Progenitor cell of endocrine pancreas (in vitro differentiated cells): ENCODE measurements at regions not wholly inside any gene's neighbourhood (a gene's known extent, or its start where the extent isn't known, plus 50 kb on each side); places are given as distances from the start of the nearest gene placed in this dataset.

Experiments used
- DNase-seq: peaks from one replicate; pipeline ENCODE4 v3.0.0; 2021; ENCODE audit warnings: low spot score; ENCODE audit not compliant: unreplicated experiment
- H3K27ac Mint-ChIP-seq: 2 replicates; pipeline ENCODE4 v1.8.0; 2021; ENCODE audit warnings: mild to moderate bottlenecking, moderate library complexity, mixed read lengths
- H3K27me3 Mint-ChIP-seq: 2 replicates; pipeline ENCODE4 v1.8.0; 2021; ENCODE audit warnings: mixed read lengths
- H3K36me3 Mint-ChIP-seq: 2 replicates; pipeline ENCODE4 v1.8.0; 2022; ENCODE audit warnings: mixed read lengths; ENCODE audit not compliant: insufficient read depth
- H3K4me1 Mint-ChIP-seq: 2 replicates; pipeline ENCODE4 v1.8.0; 2021; ENCODE audit warnings: low read depth, mixed read lengths
- H3K4me3 Mint-ChIP-seq: 2 replicates; pipeline ENCODE4 v1.8.0; 2021; ENCODE audit warnings: low read depth, mild to moderate bottlenecking, moderate library complexity, mixed read lengths
- H3K9me3 Mint-ChIP-seq: 2 replicates; pipeline ENCODE4 v1.8.0; 2021; ENCODE audit warnings: low read depth, mixed read lengths
- TF ChIP-seq, protein P1 (sequence below): fragments of 200-600 bp; sonication (generic); IDR thresholded peaks from one replicate; pipeline ENCODE4 v1.5.0; 2021; ENCODE audit warnings: antibody characterized with exemption, mild to moderate bottlenecking; ENCODE audit not compliant: unreplicated experiment

DNA sequence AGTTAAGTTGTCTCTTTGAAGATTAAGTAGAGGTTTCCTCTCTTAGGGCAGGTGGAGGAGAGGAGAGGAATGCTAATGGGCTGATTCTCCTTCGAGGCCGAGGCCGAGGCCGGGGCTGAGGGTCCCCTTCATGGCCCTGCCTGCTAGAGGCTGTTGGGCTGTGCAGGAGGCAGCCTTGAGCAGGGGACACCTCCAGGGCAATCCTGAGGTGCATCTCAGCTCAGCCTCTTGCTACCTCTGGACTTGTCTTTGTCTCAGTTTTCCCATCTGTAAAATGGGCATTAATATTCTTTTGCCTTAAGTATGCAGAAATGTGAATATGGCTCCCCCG lies 97.7 kb upstream of the PRR20G start:
- Mint-ChIP-seq H3K27me3 (peaks cover 28% of the 10 kb centered on the region), H3K36me3 (no peaks in the 10 kb centered on the region), H3K27ac (no peak overlapping the region), H3K9me3 (peaks cover 6% of the 10 kb centered on the region), H3K4me1 (no peaks in the 10 kb centered on the region), H3K4me3 (no peak overlapping the region)
- TF ChIP-seq, protein P1, sequence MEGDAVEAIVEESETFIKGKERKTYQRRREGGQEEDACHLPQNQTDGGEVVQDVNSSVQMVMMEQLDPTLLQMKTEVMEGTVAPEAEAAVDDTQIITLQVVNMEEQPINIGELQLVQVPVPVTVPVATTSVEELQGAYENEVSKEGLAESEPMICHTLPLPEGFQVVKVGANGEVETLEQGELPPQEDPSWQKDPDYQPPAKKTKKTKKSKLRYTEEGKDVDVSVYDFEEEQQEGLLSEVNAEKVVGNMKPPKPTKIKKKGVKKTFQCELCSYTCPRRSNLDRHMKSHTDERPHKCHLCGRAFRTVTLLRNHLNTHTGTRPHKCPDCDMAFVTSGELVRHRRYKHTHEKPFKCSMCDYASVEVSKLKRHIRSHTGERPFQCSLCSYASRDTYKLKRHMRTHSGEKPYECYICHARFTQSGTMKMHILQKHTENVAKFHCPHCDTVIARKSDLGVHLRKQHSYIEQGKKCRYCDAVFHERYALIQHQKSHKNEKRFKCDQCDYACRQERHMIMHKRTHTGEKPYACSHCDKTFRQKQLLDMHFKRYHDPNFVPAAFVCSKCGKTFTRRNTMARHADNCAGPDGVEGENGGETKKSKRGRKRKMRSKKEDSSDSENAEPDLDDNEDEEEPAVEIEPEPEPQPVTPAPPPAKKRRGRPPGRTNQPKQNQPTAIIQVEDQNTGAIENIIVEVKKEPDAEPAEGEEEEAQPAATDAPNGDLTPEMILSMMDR, result no peak
- DNase-seq, result no peak

DNA sequence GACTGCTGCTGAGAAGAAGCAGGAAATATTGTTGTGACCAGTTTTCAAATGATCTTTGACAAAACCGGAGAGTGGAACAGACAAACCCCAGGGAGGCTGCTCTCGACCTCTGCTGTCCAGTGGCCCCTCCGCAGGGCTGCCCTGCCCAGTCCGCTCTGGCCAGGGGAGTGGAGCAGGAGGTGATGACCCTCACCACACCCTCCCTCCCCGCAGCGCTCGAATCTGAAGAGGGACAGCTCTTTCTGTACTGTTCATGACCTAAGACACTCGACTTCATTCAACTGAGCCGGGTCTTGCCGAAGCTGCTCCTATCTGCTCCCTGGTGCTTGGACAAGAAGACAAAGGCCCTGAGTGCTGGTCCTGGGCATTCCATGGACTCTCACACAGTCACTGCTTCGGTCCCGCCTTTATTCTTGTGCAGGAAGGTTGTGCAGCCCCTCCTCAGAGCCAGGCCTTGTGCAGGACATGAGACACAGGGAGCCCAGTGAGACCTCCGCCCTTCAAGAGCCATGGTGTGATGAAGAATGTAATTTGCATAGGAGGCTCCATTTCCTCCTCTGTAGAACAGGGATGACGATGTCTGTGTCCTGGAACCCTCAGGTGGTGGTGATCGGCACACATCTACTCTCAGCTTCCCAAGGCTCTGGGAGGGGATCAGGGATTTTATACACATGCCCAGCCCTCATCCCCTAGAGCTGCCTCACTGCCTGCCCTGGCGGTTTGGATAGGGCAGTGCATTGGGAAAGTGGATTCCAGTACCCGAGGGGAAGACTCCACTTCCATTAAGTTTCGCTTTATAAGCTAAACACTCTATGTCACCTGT lies 97.1 kb upstream of the PRR20G start:
- no peak for DNase-seq
- TF ChIP-seq, protein P1, result no peak
- H3K4me1 Mint-ChIP-seq, result no peaks in the 10 kb centered on the region
- no peaks in the 10 kb centered on the region for H3K36me3 Mint-ChIP-seq
- H3K9me3 Mint-ChIP-seq, result peaks cover 6% of the 10 kb centered on the region
- no peak overlapping the region for H3K27ac Mint-ChIP-seq
- H3K4me3 Mint-ChIP-seq, result no peak overlapping the region
- H3K27me3 Mint-ChIP-seq, result peaks cover 29% of the 10 kb centered on the region

DNA sequence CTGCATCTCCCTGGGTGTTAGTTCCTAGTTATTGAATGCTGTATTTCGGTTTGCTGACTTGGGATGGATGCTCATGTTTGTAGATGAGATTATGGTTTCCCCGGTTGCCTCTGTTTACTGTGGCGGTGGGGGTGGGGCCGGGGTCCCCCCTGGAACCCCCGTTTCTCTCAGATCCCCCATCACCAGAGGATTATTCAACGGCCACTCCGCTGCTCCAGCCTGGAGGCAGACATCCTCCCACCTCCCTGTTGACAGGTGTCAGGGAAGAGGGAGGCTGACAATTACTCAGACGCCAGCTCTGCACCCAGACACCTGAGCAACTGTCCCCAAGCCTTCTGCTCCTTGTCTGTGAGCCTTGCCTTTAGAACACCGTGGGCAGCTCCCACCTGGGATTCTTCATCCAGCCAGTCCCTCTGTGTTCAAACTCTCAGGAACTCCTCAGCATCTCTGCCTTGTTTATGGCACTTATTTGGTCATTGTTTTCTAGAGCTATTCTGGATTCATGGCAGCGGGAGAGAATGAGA lies 95.9 kb upstream of the PRR20G start:
- no peak overlapping the region for H3K4me3 Mint-ChIP-seq
- H3K4me1 Mint-ChIP-seq, result no peaks in the 10 kb centered on the region
- DNase-seq, result no peak
- peaks cover 29% of the 10 kb centered on the region for H3K27me3 Mint-ChIP-seq
- H3K9me3 Mint-ChIP-seq, result peaks cover 6% of the 10 kb centered on the region
- no peaks in the 10 kb centered on the region for H3K36me3 Mint-ChIP-seq
- H3K27ac Mint-ChIP-seq, result no peak overlapping the region
- TF ChIP-seq, protein P1, result no peak

DNA sequence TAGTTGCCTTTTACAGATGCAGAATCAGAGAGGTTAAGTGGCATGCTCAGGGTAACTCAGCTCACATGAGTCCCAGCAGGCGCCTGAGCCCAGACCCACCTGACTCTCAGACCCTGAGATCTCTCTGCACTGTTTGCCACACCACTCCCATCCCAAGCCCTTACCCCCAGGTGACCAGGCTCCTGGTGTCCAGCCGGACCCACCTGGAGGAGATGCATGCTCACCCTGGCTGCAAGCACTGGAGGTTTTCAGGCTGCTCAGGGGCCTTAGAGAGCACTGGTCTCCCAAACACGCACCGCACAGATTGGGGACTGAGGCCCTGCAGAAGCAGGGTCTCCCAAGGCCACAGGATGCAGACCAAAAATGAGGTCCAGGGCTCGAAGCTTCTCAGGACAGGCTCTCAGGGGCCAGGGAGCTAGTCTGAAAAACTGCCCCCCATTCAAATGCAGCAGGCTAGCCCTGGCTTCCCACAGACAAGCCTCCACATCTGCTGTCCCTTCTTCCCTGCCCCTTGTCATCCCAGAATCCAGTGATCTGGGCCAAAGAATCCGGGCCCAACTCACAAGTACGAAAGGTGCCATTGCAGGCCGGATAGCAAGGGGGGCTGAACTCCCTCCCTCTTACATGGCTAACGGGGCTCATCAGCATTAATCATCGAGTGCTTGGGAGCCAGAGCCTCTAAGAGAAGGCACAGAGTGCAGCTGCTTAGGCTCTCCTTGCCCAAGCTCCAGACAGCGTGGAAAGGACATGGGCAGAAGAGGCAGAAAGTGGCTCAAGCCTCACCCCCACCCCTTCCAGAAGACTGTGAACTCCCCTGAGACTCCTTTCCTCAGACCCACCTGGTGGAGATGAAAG lies 90.2 kb upstream of the PRR20G start:
- H3K9me3 Mint-ChIP-seq, result peaks cover 6% of the 10 kb centered on the region
- no peaks in the 10 kb centered on the region for H3K36me3 Mint-ChIP-seq
- no peak for DNase-seq
- no peaks in the 10 kb centered on the region for H3K4me1 Mint-ChIP-seq
- H3K27ac Mint-ChIP-seq, result no peak overlapping the region
- TF ChIP-seq, protein P1, result no peak
- peaks cover 23% of the 10 kb centered on the region for H3K27me3 Mint-ChIP-seq
- H3K4me3 Mint-ChIP-seq, result no peak overlapping the region

DNA sequence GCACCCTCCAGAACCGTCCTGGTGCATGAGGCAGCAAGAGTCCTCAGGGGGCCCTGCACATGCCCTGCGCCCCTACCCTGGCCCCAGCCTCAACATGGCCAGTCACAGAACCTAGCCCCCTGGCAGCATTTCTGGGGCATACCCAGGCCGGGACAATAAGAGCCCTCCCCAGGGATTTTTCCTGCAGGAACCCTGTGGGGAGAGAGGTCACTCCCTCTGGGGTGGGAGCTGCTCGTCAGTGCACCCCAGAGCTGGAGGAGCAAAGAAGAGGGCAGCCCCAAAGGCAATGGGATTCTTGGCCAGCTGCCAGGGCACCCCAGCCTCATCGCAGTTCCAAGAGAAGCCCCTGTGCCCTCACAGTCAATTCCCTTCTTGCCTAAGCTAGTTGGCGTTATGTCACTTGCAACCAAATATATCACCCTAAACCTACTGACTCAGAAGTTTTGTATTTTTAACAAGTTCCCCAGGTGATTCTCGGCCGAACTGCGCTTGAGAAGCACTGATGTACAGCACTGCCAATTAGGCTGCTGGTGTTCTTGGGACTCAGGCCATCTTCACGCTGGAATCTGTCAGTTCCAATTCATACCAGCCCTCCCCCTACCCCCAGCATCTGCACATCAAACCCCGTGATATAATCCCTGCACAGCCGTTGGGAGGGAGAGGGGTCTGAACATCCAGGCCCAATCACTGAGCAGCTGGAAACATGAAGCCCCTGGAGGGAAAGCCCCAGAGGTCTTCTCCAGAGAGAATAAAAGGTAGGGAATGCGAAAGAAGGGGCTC lies 87.5 kb upstream of the PRR20G start:
- DNase-seq, result no peak
- Mint-ChIP-seq H3K4me1 (no peaks in the 10 kb centered on the region), H3K9me3 (no peaks in the 10 kb centered on the region), H3K27ac (no peak overlapping the region), H3K4me3 (no peak overlapping the region), H3K27me3 (peaks cover 19% of the 10 kb centered on the region), H3K36me3 (no peaks in the 10 kb centered on the region)
- TF ChIP-seq, protein P1, result no peak
